OCI-LY1 (cell line): ENCODE measurements at regions not wholly inside any gene's neighbourhood (a gene's known extent, or its start where the extent isn't known, plus 50 kb on each side); places are given as distances from the start of the nearest gene placed in this dataset.
"Not testable (repeated sequence)": the region's sequence is repeated elsewhere in the genome, so short reads cannot be mapped to it uniquely, and the experiment has no call there.

Experiments
- H2AFZ ChIP-seq: fragments of 200-600 bp; sonication (generic), shearing (Covaris generic); 2 replicates; pipeline ENCODE4 v1.6.0; 2014; ENCODE audit warnings: antibody characterized with exemption, mild to moderate bottlenecking, low read length
- H3F3A ChIP-seq: fragments of 200-600 bp; sonication (generic), shearing (Covaris generic); 2 replicates; pipeline ENCODE4 v1.6.0; 2014; ENCODE audit warnings: mild to moderate bottlenecking, antibody characterized with exemption, low read length, moderate library complexity; ENCODE audit not compliant: insufficient read depth
- H3K27ac ChIP-seq: fragments of 200-600 bp; sonication (generic); 2 replicates; pipeline ENCODE4 v1.5.1; 2014; ENCODE audit warnings: low read length, mixed run types, mild to moderate bottlenecking, low read depth; ENCODE audit not compliant: poor library complexity, severe bottlenecking
- H3K27me3 ChIP-seq: fragments of 200-600 bp; sonication (generic); 2 replicates; pipeline ENCODE4 v1.6.0; 2014; ENCODE audit warnings: antibody characterized with exemption, mild to moderate bottlenecking, low read length, moderate library complexity; ENCODE audit not compliant: insufficient read depth
- H3K36me3 ChIP-seq: fragments of 200-600 bp; sonication (generic); 2 replicates; pipeline ENCODE4 v1.6.1; 2014; ENCODE audit warnings: mild to moderate bottlenecking, antibody characterized with exemption, low read length, moderate library complexity, mixed read lengths; ENCODE audit not compliant: insufficient read depth
- H3K4me1 ChIP-seq: fragments of 200-600 bp; sonication (generic); 2 replicates; pipeline ENCODE4 v1.5.1; 2014; ENCODE audit warnings: mild to moderate bottlenecking, low read length, moderate library complexity; ENCODE audit not compliant: insufficient read depth, severe bottlenecking
- H3K4me2 ChIP-seq: fragments of 200-600 bp; sonication (generic), shearing (Covaris generic); 2 replicates; pipeline ENCODE4 v1.6.1; 2014; ENCODE audit warnings: low read length
- H3K4me3 ChIP-seq: fragments of 200-600 bp; sonication (generic); 2 replicates; pipeline ENCODE4 v1.5.1; 2014; ENCODE audit warnings: low read length, low read depth, mild to moderate bottlenecking, mixed read lengths; ENCODE audit not compliant: poor library complexity, severe bottlenecking
- H3K79me2 ChIP-seq: fragments of 200-600 bp; shearing (Covaris generic); 2 replicates; pipeline ENCODE4 v1.6.1; 2016; ENCODE audit warnings: mixed run types, low read length, mixed read lengths; ENCODE audit not compliant: insufficient read depth
- H3K9ac ChIP-seq: fragments of 200-600 bp; sonication (generic), shearing (Covaris generic); 2 replicates; pipeline ENCODE4 v1.6.1; 2014; ENCODE audit warnings: mild to moderate bottlenecking, low read length, mixed read lengths
- H3K9me2 ChIP-seq: fragments of 200-600 bp; sonication (generic), shearing (Covaris generic); 2 replicates; pipeline ENCODE4 v1.6.1; 2014; ENCODE audit warnings: low read depth, mild to moderate bottlenecking, low read length, mixed read lengths
- H3K9me3 ChIP-seq: fragments of 200-600 bp; shearing (Covaris generic); 2 replicates; pipeline ENCODE4 v1.6.1; 2014; ENCODE audit warnings: low read length, mixed read lengths
- H4K20me1 ChIP-seq: fragments of 200-600 bp; sonication (generic), shearing (Covaris generic); 2 replicates; pipeline ENCODE4 v1.6.0; 2016; ENCODE audit warnings: mild to moderate bottlenecking, low read length; ENCODE audit not compliant: insufficient read depth
- EZH2 ChIP-seq: fragments of 200-600 bp; sonication (generic), shearing (Covaris generic); IDR thresholded peaks from 2 replicates; pipeline ENCODE4 v1.8.0; 2017; ENCODE audit warnings: borderline replicate concordance, mixed run types, mild to moderate bottlenecking, antibody characterized with exemption, low read length, moderate library complexity, mixed read lengths
- TF ChIP-seq, protein P1 (sequence below): fragments of 200-600 bp; sonication (generic), shearing (Covaris generic); IDR thresholded peaks from 2 replicates; pipeline ENCODE4 v1.5.1; 2017; ENCODE audit warnings: mild to moderate bottlenecking, antibody characterized with exemption, low read length, moderate library complexity, mixed read lengths

GRCh38 chr1:166307261-166308188, 140.7 kb upstream of the FAM78B start:
- TF ChIP-seq, protein P1, sequence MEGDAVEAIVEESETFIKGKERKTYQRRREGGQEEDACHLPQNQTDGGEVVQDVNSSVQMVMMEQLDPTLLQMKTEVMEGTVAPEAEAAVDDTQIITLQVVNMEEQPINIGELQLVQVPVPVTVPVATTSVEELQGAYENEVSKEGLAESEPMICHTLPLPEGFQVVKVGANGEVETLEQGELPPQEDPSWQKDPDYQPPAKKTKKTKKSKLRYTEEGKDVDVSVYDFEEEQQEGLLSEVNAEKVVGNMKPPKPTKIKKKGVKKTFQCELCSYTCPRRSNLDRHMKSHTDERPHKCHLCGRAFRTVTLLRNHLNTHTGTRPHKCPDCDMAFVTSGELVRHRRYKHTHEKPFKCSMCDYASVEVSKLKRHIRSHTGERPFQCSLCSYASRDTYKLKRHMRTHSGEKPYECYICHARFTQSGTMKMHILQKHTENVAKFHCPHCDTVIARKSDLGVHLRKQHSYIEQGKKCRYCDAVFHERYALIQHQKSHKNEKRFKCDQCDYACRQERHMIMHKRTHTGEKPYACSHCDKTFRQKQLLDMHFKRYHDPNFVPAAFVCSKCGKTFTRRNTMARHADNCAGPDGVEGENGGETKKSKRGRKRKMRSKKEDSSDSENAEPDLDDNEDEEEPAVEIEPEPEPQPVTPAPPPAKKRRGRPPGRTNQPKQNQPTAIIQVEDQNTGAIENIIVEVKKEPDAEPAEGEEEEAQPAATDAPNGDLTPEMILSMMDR = no peak
- TF ChIP-seq EZH2 = no peak
- no peak overlapping the region for H2AFZ ChIP-seq
- H3K9ac ChIP-seq = no peak overlapping the region
- H3K4me3 ChIP-seq = no peak overlapping the region
- H3K4me1 ChIP-seq = no peaks in the 10 kb centered on the region
- no peaks in the 10 kb centered on the region for H3F3A ChIP-seq
- no peaks in the 10 kb centered on the region for H3K9me3 ChIP-seq
- H3K4me2 ChIP-seq = no peak overlapping the region
- no peaks in the 10 kb centered on the region for H3K27me3 ChIP-seq
- H3K27ac ChIP-seq = no peak overlapping the region
- no peaks in the 10 kb centered on the region for H3K9me2 ChIP-seq
- no peaks in the 10 kb centered on the region for H4K20me1 ChIP-seq
- H3K79me2 ChIP-seq = no peaks in the 10 kb centered on the region
- no peaks in the 10 kb centered on the region for H3K36me3 ChIP-seq

GRCh38 chr1:166316306-166316705, 149.5 kb upstream of the FAM78B start:
- H3K4me2 ChIP-seq, H4K20me1 ChIP-seq, H3K4me1 ChIP-seq, H3K36me3 ChIP-seq, H3K27me3 ChIP-seq, H3K9me3 ChIP-seq, H3K79me2 ChIP-seq, H3K9me2 ChIP-seq, H3K4me3 ChIP-seq, H3K9ac ChIP-seq, H3F3A ChIP-seq, H3K27ac ChIP-seq, H2AFZ ChIP-seq: not testable (repeated sequence)

- Histone ChIP-seq H3K9me2 (no peaks in the 10 kb centered on the region), H3K36me3 (no peaks in the 10 kb centered on the region), H3K9ac (no peak overlapping the region), H3F3A (no peaks in the 10 kb centered on the region), H3K27me3 (no peaks in the 10 kb centered on the region), H3K27ac (no peak overlapping the region), H3K4me3 (no peak overlapping the region), H3K4me1 (no peaks in the 10 kb centered on the region), H3K4me2 (no peak overlapping the region), H2AFZ (no peak overlapping the region), H4K20me1 (no peaks in the 10 kb centered on the region), H3K9me3 (no peaks in the 10 kb centered on the region), H3K79me2 (no peaks in the 10 kb centered on the region)
- no peak for TF ChIP-seq EZH2
- TF ChIP-seq, protein P1 = no peak
These were observed 155.7 kb upstream of the FAM78B start for GRCh38 chr1:166322470-166322869.

DNA sequence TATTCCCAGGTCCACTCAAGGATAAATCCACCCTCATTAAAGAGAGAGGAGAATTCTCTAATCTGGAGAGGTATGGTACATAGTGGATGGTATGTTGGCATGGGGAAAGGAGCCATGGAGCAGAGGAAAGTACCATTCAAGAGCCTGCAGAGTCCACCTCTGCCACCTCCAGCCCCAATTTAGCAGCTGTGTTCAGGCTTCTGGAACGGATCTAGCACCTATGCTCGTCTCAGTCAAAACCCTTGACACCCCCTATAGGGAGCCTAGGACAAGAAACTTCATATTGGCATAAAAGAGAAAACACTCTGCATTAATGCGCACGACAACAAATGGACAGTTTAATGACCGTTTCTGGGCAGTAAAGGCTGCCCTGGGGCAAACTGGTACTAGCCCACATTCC, 161.1 kb upstream of the FAM78B start:
- no peak overlapping the region for H3K9ac ChIP-seq
- no peak overlapping the region for H3K4me2 ChIP-seq

More for the DNA sequence above, 161.1 kb upstream of the FAM78B start:
- Histone ChIP-seq H3K27me3 (no peaks in the 10 kb centered on the region), H3K4me3 (no peak overlapping the region), H3K9me3 (no peaks in the 10 kb centered on the region), H3K4me1 (no peaks in the 10 kb centered on the region), H2AFZ (no peak overlapping the region), H3K9me2 (no peaks in the 10 kb centered on the region), H3F3A (no peaks in the 10 kb centered on the region), H3K27ac (no peak overlapping the region), H3K36me3 (no peaks in the 10 kb centered on the region), H3K79me2 (no peaks in the 10 kb centered on the region), H4K20me1 (no peaks in the 10 kb centered on the region)
- TF ChIP-seq, protein P1 = no peak
- no peak for TF ChIP-seq EZH2
